GM06990 (cell line): ENCODE measurements at regions not wholly inside any gene's neighbourhood (a gene's known extent, or its start where the extent isn't known, plus 50 kb on each side); places are given as distances from the start of the nearest gene placed in this dataset.

Experiments
- DNase-seq: peaks from one replicate; pipeline ENCODE4 v3.0.0-alpha.2; 2011; ENCODE audit not compliant: insufficient read length; ENCODE audit errors: extremely low read depth
- H3K27me3 ChIP-seq: replicated peaks from 2 replicates; pipeline ENCODE4 v1.6.0; 2011; ENCODE audit warnings: low read length; ENCODE audit not compliant: control insufficient read depth, insufficient read depth
- H3K36me3 ChIP-seq: 2 replicates; pipeline ENCODE4 v1.5.1; 2011; ENCODE audit warnings: low read length; ENCODE audit not compliant: control insufficient read depth, insufficient read depth
- H3K4me3 ChIP-seq: replicated peaks from 2 replicates; pipeline ENCODE4 v1.5.1; 2011; ENCODE audit warnings: low read depth, mild to moderate bottlenecking, control low read depth, low read length
- CTCF ChIP-seq: IDR thresholded peaks from 2 replicates; pipeline ENCODE4 v1.5.1; 2011; ENCODE audit warnings: low read length, control low read depth, mild to moderate bottlenecking, inconsistent platforms; ENCODE audit not compliant: insufficient read depth, poor library complexity, severe bottlenecking

GRCh38 chr15:47934342-47934741 lies 186.4 kb upstream of the SLC24A5 start:
- H3K27me3 ChIP-seq = no peaks in the 10 kb centered on the region
- no peaks in the 10 kb centered on the region for H3K36me3 ChIP-seq
- DNase-seq = no peak
- H3K4me3 ChIP-seq = no peak overlapping the region
- no peak for TF ChIP-seq CTCF

DNA sequence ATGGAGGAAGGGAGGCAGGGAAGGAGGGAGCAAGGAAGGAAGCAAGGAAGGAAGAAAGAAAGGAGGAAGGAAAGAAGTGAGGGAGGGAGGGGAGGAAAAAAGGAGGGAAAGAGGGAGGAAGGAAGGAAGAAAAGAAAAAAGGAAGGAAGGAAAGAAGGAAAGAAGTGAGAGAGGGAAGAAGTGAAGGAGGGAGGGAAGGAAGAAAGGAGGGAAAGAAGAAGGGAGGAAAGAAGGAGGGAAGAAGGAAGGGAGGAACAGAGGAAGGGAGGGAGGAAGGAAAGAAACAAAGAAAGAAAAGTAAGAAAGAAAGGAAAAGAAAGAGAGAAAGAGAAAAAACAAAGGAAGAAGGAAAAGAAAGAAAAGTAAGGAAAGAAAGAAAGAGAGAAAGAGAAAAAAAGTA lies 183.0 kb upstream of the SLC24A5 start:
- no peak for TF ChIP-seq CTCF

DNA sequence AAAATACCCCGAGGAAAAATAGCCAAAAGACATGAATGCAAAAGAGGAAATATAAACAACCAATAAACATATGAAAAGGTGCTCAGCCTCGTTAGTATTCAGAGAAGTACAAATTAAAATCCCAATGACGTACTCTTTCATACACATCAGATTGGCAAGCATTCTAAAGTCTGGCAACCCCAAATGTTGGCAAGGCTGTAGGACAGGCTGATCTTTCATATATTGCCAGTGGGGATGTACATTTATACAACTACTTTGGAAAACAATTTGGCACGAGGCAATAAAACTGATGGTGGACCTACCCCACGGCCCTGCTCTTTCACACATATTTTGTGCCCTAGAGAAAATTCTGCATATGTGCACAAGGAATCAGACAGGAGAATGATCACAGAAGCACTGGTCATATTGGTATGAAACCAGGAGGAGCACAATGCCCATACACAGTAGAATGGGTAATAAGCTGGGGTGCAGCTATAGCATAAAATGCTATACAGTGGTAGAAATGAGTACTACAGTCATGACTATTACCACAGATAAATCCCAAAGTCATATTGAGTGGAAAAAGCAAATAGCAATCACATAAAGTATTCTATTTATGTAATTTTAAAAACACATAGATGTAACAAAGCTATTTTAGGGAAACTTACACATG lies 176.0 kb upstream of the SLC24A5 start:
- DNase-seq = no peak
- no peak for TF ChIP-seq CTCF
- H3K27me3 ChIP-seq = no peaks in the 10 kb centered on the region; the same call in 1 of the 2 replicates
- no peak overlapping the region for H3K4me3 ChIP-seq
- H3K36me3 ChIP-seq = no peaks in the 10 kb centered on the region

More for the DNA sequence above, 183.0 kb upstream of the SLC24A5 start:
- Histone ChIP-seq H3K27me3 (no peaks in the 10 kb centered on the region), H3K36me3 (no peaks in the 10 kb centered on the region), H3K4me3 (no peak overlapping the region)
- DNase-seq = no peak

DNA sequence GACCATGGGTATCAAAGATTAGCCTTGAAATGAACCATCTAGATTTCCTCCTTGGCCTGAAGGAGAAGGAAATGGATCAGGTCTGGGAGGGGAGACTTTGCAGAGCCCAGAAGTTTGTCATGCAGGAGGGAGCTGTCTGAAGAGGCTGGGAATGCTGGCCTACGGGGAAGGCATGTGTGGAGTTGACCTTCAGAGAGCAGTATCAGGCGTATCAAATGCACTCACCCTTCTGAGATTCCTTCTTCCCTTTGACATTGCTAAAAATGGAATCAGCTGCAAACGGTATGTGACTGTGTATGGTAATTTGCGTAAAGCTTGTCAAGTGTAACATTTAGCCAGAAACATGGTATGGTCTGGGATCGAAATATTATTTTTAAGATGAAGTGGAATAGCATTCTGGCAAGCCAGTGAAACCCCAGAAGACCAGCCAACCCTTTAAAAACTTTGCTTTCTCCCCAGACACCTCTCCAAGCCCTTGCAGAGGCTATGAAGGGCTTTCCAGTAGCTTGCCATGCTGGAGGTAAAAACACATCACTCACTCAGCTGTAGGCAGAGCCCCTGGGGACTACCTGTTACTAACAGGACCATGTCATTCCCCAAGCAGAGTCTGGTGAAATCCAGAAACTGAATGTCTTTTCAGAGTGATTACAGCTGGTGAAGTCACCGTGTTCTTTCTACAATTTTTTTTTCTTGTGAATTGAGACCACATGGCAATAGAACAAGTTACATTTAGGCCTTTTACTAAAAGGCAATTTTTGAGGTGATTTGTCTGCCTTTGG lies 174.7 kb upstream of the SLC24A5 start:
- Histone ChIP-seq H3K27me3 (no peaks in the 10 kb centered on the region; the same call in 1 of the 2 replicates), H3K4me3 (no peak overlapping the region), H3K36me3 (no peaks in the 10 kb centered on the region)
- no peak for DNase-seq
- no peak for TF ChIP-seq CTCF

DNA sequence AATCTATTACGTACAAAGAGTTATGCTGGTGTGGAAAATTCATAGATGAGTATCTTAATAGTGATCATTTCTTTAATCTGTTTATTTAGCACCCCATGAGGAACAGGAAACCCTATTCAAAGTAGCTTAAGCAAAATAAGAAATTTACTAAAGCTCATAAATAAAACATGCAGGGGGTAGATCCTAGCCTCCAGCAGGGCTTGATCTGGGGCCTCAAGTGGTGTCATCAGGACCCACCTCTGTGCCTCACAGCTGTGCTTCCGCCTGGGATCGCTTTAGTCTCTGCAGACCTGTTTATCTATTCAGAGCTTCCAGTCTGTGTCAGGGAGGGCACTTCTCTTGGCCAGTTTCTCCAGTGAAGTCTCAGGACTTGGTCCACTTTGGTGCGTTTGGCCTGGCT lies 171.0 kb upstream of the SLC24A5 start:
- Histone ChIP-seq H3K4me3 (no peak overlapping the region), H3K27me3 (no peaks in the 10 kb centered on the region; the same call in 1 of the 2 replicates), H3K36me3 (no peaks in the 10 kb centered on the region)
- no peak for DNase-seq
- no peak for TF ChIP-seq CTCF
